Lung (tissue), 11 donors: ENCODE measurements at regions not wholly inside any gene's neighbourhood (a gene's known extent, or its start where the extent isn't known, plus 50 kb on each side); places are given as distances from the start of the nearest gene placed in this dataset.
"Not testable (repeated sequence)": the region's sequence is repeated elsewhere in the genome, so short reads cannot be mapped to it uniquely, and the experiment has no call there.

Source experiments
- ATAC-seq: fragments of 200-7000 bp; cut with Tn5 transposase; one replicate; pipeline ENCODE4 v1.9.1; 2020; ENCODE audit warnings: moderate number of reproducible peaks; ENCODE audit not compliant: insufficient read depth, low FRiP score
- DNase-seq, 3 donors: peaks; one replicate each; pipeline ENCODE4 v3.0.0-alpha.2; 2013 to 2017
- H3K27ac ChIP-seq, 2 donors: one replicate each; pipeline ENCODE4 v1.5.1; 2013; ENCODE audit warnings: mild to moderate bottlenecking in 2 of 2, moderate library complexity in 2 of 2, control low read depth in 1 of 2, inconsistent platforms in 1 of 2, low read depth in 1 of 2, low read length in 1 of 2
- H3K27me3 ChIP-seq, 3 donors: one replicate each; pipeline ENCODE4 v1.5.1; 2013; ENCODE audit warnings: low read length in 2 of 3; ENCODE audit not compliant: control insufficient read depth in 3 of 3, insufficient read depth in 3 of 3
- H3K36me3 ChIP-seq, 4 donors: one replicate each; pipeline ENCODE4 v1.5.1; 2013; ENCODE audit warnings: low read length in 4 of 4, mild to moderate bottlenecking in 1 of 4, moderate library complexity in 1 of 4; ENCODE audit not compliant: control insufficient read depth in 4 of 4, insufficient read depth in 4 of 4
- H3K4me1 ChIP-seq, 5 donors: one replicate each; pipeline ENCODE4 v1.5.1; 2013; ENCODE audit warnings: low read length in 5 of 5, mild to moderate bottlenecking in 2 of 5, moderate library complexity in 1 of 5; ENCODE audit not compliant: control insufficient read depth in 5 of 5, insufficient read depth in 5 of 5
- H3K4me3 ChIP-seq: one replicate; pipeline ENCODE4 v1.5.1; 2013; ENCODE audit warnings: mild to moderate bottlenecking, control low read depth, moderate library complexity
- H3K9ac ChIP-seq, 2 donors: one replicate each; pipeline ENCODE4 v1.5.1; 2013; ENCODE audit warnings: low read length in 2 of 2, control low read depth in 1 of 2; ENCODE audit not compliant: insufficient read depth in 1 of 2
- H3K9me3 ChIP-seq, 4 donors: one replicate each; pipeline ENCODE4 v1.5.1; 2013; ENCODE audit warnings: low read length in 3 of 4, mild to moderate bottlenecking in 1 of 4, moderate library complexity in 1 of 4; ENCODE audit not compliant: control insufficient read depth in 4 of 4, insufficient read depth in 3 of 4
- CTCF ChIP-seq: IDR thresholded peaks from 2 replicates; pipeline ENCODE4 v1.5.1; 2012; ENCODE audit warnings: mild to moderate bottlenecking; ENCODE audit errors: control extremely low read depth, extremely low read depth
- WGBS, 2 donors: extraction: QIAGEN DNeasy Blood & Tissue Kit; methylation state at CpG; one replicate each; pipeline ENCODE4 v1.1.7; 2013; 5-methylcytosine and 5-hydroxymethylcytosine counted together
- donor health status: control.
- donor health status: control.
- donor health status: Bipolar disorder and iron deficiency.
- donor health status: healthy.
- donor health status: DM: yes; HTN: yes; CAD: no.

- DNase-seq = no peak
- Histone ChIP-seq H3K36me3 (no peaks in the 10 kb centered on the region), H3K9ac (no peak overlapping the region), H3K9me3 (peaks cover 0 to 3% (median 0%) of the 10 kb centered on the region in 4 donors), H3K27ac (no peak overlapping the region), H3K4me3 (no peak overlapping the region), H3K27me3 (peaks cover 0 to 2% (median 0%) of the 10 kb centered on the region in 3 donors), H3K4me1 (peaks cover 0 to 7% (median 4%) of the 10 kb centered on the region in 5 donors)
- ATAC-seq = no peak
- no peak for TF ChIP-seq CTCF
- WGBS, 2 donors = 85 to 89% methylated on average over 4 of the region's 4 CpGs
These were observed 456.6 kb downstream of the PREX1 start for GRCh38 chr20:48371211-48371610.

GRCh38 chr20:48368580-48369021 lies 459.2 kb downstream of the PREX1 start:
- H3K27me3 ChIP-seq, H3K9me3 ChIP-seq, H3K36me3 ChIP-seq, H3K4me1 ChIP-seq, DNase-seq, H3K4me3 ChIP-seq, H3K27ac ChIP-seq, ATAC-seq, H3K9ac ChIP-seq: not testable (repeated sequence)
- WGBS, 2 donors = 56 to 83% methylated on average over 10 of the region's 10 CpGs

- H3K27me3 ChIP-seq, H3K9ac ChIP-seq, H3K9me3 ChIP-seq, H3K36me3 ChIP-seq, DNase-seq, H3K4me1 ChIP-seq, H3K4me3 ChIP-seq, H3K27ac ChIP-seq, ATAC-seq: not testable (repeated sequence)
- WGBS, 2 donors = 6 to 15% methylated on average over 13 to 15 of the region's 28 CpGs
These were observed 460.0 kb downstream of the PREX1 start for GRCh38 chr20:48367541-48368358.

GRCh38 chr20:48366230-48366629 lies 461.6 kb downstream of the PREX1 start:
- ATAC-seq (no peak), DNase-seq (no peak)
- Histone ChIP-seq H3K9me3 (peaks cover 0 to 6% (median 1%) of the 10 kb centered on the region in 4 donors), H3K27ac (no peak overlapping the region), H3K4me1 (peaks cover 0 to 4% (median 0%) of the 10 kb centered on the region in 5 donors), H3K4me3 (no peak overlapping the region), H3K27me3 (no peaks in the 10 kb centered on the region), H3K9ac (no peak overlapping the region), H3K36me3 (no peaks in the 10 kb centered on the region)
- TF ChIP-seq CTCF = no peak
- 93 to 96% methylated on average over 5 of the region's 5 CpGs for WGBS, 2 donors
